ENCODE measurements at regions not wholly inside any gene's neighbourhood (a gene's known extent, or its start where the extent isn't known, plus 50 kb on each side); places are given as distances from the start of the nearest gene placed in this dataset.

- ATAC-seq (ENCODE audit: low read depth) (peak; percentile 99), DNase-seq (ENCODE audit: low spot score) (no peak)
- TF ChIP-seq, protein P1, sequence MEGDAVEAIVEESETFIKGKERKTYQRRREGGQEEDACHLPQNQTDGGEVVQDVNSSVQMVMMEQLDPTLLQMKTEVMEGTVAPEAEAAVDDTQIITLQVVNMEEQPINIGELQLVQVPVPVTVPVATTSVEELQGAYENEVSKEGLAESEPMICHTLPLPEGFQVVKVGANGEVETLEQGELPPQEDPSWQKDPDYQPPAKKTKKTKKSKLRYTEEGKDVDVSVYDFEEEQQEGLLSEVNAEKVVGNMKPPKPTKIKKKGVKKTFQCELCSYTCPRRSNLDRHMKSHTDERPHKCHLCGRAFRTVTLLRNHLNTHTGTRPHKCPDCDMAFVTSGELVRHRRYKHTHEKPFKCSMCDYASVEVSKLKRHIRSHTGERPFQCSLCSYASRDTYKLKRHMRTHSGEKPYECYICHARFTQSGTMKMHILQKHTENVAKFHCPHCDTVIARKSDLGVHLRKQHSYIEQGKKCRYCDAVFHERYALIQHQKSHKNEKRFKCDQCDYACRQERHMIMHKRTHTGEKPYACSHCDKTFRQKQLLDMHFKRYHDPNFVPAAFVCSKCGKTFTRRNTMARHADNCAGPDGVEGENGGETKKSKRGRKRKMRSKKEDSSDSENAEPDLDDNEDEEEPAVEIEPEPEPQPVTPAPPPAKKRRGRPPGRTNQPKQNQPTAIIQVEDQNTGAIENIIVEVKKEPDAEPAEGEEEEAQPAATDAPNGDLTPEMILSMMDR (IDR thresholded peaks at IDR 0.05; ENCODE audit: poor library complexity, severe bottlenecking), result no peak
- Histone ChIP-seq H3K27me3 (ENCODE audit: insufficient read depth, poor library complexity, severe bottlenecking) (no peaks in the 10 kb centered on the region), H3K36me3 (ENCODE audit: low read depth) (no peaks in the 10 kb centered on the region), H3K4me3 (ENCODE audit: severe bottlenecking) (no peak overlapping the region), H3K9me3 (ENCODE audit: severe bottlenecking) (no peaks in the 10 kb centered on the region), H3K27ac (ENCODE audit: poor library complexity, severe bottlenecking) (no peak overlapping the region), H3K4me1 (ENCODE audit: insufficient read depth, poor library complexity, severe bottlenecking) (no peaks in the 10 kb centered on the region)
These were observed 1151.0 kb downstream of the BCL11B start for GRCh38 chr14:98120831-98121464.

DNA sequence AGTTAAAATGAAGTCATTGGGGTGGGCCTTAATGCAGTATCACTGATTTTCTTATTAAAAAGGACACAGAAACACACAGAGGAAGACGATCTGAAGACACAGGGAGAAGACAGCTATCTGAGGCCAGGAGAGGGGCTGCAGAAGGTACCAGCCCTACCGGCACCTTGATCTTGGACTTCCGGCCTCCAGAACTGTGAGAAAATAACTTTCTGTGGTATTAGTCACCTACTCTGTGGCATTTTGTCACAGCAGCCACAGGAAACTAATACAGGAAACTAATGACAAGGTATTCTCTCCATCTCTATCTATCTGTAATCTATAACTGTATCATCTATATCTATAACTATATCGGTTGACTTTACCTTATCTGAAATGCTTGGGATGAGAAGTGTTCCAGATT, 1149.5 kb downstream of the BCL11B start:
- Histone ChIP-seq H3K27ac (ENCODE audit: poor library complexity, severe bottlenecking) (no peak overlapping the region), H3K4me1 (ENCODE audit: insufficient read depth, poor library complexity, severe bottlenecking) (no peaks in the 10 kb centered on the region), H3K27me3 (ENCODE audit: insufficient read depth, poor library complexity, severe bottlenecking) (no peaks in the 10 kb centered on the region), H3K4me3 (ENCODE audit: severe bottlenecking) (no peak overlapping the region), H3K36me3 (ENCODE audit: low read depth) (no peaks in the 10 kb centered on the region), H3K9me3 (ENCODE audit: severe bottlenecking) (no peaks in the 10 kb centered on the region)
- TF ChIP-seq, protein P1 (IDR thresholded peaks at IDR 0.05; ENCODE audit: poor library complexity, severe bottlenecking), result no peak
- DNase-seq (ENCODE audit: low spot score), result no peak
- ATAC-seq (ENCODE audit: low read depth), result no peak

GRCh38 chr14:98130691-98131090, 1141.3 kb downstream of the BCL11B start:
- TF ChIP-seq, protein P1 (IDR thresholded peaks at IDR 0.05; ENCODE audit: poor library complexity, severe bottlenecking), result no peak
- H3K27ac ChIP-seq (ENCODE audit: poor library complexity, severe bottlenecking), result no peak overlapping the region
- DNase-seq (ENCODE audit: low spot score) (no peak), ATAC-seq (ENCODE audit: low read depth) (peak; percentile 76)
- H3K27me3 ChIP-seq (ENCODE audit: insufficient read depth, poor library complexity, severe bottlenecking), result no peaks in the 10 kb centered on the region
- H3K36me3 ChIP-seq (ENCODE audit: low read depth), result no peaks in the 10 kb centered on the region
- H3K4me3 ChIP-seq (ENCODE audit: severe bottlenecking), result no peak overlapping the region
- no peaks in the 10 kb centered on the region for H3K9me3 ChIP-seq (ENCODE audit: severe bottlenecking)
- peaks cover 14% of the 10 kb centered on the region for H3K4me1 ChIP-seq (ENCODE audit: insufficient read depth, poor library complexity, severe bottlenecking)

DNA sequence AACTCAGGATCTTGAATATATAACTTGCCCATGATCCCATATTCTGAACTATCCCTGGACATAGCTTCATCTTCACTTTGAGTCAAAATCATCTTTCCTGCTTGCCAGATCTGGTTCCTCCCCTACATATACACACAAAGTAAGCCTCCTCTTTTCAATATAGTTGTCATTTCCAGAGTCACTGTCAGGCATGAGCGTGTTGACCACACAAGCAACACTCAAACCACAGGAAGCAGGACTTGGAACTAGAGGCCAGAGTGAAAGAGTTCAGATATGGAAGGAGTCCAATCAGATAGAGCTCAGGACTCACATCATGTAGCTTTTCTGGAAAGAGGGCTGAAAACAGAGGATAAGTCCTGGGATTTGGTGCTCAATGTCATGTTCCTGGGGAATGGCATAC, 1140.6 kb downstream of the BCL11B start:
- peaks cover 14% of the 10 kb centered on the region for H3K4me1 ChIP-seq (ENCODE audit: insufficient read depth, poor library complexity, severe bottlenecking)
- DNase-seq (ENCODE audit: low spot score), result no peak
- no peak for ATAC-seq (ENCODE audit: low read depth)

DNA sequence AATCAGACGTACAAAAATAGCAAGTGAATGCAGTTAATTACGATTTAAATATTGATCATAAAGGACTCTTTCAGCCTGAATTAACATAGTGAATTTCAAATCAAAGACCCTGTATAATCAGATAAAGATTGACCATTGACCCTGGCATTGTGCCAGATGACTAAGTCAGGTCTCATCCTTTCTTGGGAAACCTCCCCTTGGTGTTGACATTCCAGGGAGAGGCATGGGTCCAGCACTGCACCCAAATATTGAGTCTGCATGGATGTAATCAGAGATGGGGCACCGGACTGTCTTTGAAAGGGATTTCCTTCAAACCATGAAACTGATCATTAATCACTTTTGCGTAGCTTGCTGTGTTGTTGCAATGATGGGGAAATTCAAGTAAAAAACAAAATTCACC, 1138.2 kb downstream of the BCL11B start:
- ATAC-seq (ENCODE audit: low read depth) (peak; percentile 85), DNase-seq (ENCODE audit: low spot score) (no peak)
- Histone ChIP-seq H3K27ac (ENCODE audit: poor library complexity, severe bottlenecking) (no peak overlapping the region), H3K36me3 (ENCODE audit: low read depth) (no peaks in the 10 kb centered on the region), H3K4me3 (ENCODE audit: severe bottlenecking) (no peak overlapping the region), H3K27me3 (ENCODE audit: insufficient read depth, poor library complexity, severe bottlenecking) (no peaks in the 10 kb centered on the region), H3K4me1 (ENCODE audit: insufficient read depth, poor library complexity, severe bottlenecking) (peaks cover 19% of the 10 kb centered on the region), H3K9me3 (ENCODE audit: severe bottlenecking) (no peaks in the 10 kb centered on the region)
- TF ChIP-seq, protein P1 (IDR thresholded peaks at IDR 0.05; ENCODE audit: poor library complexity, severe bottlenecking), result no peak

More for the DNA sequence above, 1140.6 kb downstream of the BCL11B start:
- H3K27ac ChIP-seq (ENCODE audit: poor library complexity, severe bottlenecking), result no peak overlapping the region
- no peaks in the 10 kb centered on the region for H3K36me3 ChIP-seq (ENCODE audit: low read depth)
- no peaks in the 10 kb centered on the region for H3K9me3 ChIP-seq (ENCODE audit: severe bottlenecking)
- H3K4me3 ChIP-seq (ENCODE audit: severe bottlenecking), result no peak overlapping the region
- TF ChIP-seq, protein P1 (IDR thresholded peaks at IDR 0.05; ENCODE audit: poor library complexity, severe bottlenecking), result no peak
- H3K27me3 ChIP-seq (ENCODE audit: insufficient read depth, poor library complexity, severe bottlenecking), result no peaks in the 10 kb centered on the region

All from RWPE2 (cell line).